Astrocyte of the spinal cord (primary cell): ENCODE measurements at regions not wholly inside any gene's neighbourhood (a gene's known extent, or its start where the extent isn't known, plus 50 kb on each side); places are given as distances from the start of the nearest gene placed in this dataset.
"Not testable (repeated sequence)": the region's sequence is repeated elsewhere in the genome, so short reads cannot be mapped to it uniquely, and the experiment has no call there.

Experiments
- DNase-seq: peaks from one replicate; pipeline ENCODE4 v3.0.0; 2011; ENCODE audit warnings: low read depth, low spot score
- H3K4me3 ChIP-seq: 2 replicates; pipeline ENCODE4 v1.5.1; 2011; ENCODE audit warnings: low read depth, mild to moderate bottlenecking, low read length, moderate library complexity
- in situ Hi-C: cut with HindIII; loops from 2 replicates; pipeline ENCODE4 v1.10.0; 2017; ENCODE audit warnings: low sequenced_read_pairs
- TF ChIP-seq, protein P1 (sequence below): IDR thresholded peaks from 2 replicates; pipeline ENCODE4 v1.5.1; 2012; ENCODE audit warnings: low read depth, mild to moderate bottlenecking, low read length, inconsistent platforms

DNA sequence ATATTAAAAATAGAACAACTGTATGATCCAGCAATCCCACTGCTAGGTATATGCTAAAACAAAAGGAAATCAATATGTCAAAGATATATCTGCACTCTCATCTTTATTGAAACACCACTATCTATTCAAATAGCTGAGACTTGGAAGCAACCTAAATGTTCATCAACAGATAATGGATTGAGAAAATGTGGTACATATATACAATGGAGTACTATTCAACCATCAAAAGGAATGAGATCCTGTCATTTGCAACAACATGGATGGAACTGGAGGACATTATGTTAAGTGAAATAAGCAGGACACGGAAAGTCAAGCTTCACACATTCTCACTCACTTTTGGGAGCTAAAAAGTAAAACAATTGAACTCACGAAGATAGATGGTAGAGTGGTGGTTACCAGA, 610.1 kb upstream of the SEMA3D start:
- no peak for DNase-seq
- no peak overlapping the region for H3K4me3 ChIP-seq
- TF ChIP-seq, protein P1, sequence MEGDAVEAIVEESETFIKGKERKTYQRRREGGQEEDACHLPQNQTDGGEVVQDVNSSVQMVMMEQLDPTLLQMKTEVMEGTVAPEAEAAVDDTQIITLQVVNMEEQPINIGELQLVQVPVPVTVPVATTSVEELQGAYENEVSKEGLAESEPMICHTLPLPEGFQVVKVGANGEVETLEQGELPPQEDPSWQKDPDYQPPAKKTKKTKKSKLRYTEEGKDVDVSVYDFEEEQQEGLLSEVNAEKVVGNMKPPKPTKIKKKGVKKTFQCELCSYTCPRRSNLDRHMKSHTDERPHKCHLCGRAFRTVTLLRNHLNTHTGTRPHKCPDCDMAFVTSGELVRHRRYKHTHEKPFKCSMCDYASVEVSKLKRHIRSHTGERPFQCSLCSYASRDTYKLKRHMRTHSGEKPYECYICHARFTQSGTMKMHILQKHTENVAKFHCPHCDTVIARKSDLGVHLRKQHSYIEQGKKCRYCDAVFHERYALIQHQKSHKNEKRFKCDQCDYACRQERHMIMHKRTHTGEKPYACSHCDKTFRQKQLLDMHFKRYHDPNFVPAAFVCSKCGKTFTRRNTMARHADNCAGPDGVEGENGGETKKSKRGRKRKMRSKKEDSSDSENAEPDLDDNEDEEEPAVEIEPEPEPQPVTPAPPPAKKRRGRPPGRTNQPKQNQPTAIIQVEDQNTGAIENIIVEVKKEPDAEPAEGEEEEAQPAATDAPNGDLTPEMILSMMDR, result no peak
- in situ Hi-C loops, result no loop called here

DNA sequence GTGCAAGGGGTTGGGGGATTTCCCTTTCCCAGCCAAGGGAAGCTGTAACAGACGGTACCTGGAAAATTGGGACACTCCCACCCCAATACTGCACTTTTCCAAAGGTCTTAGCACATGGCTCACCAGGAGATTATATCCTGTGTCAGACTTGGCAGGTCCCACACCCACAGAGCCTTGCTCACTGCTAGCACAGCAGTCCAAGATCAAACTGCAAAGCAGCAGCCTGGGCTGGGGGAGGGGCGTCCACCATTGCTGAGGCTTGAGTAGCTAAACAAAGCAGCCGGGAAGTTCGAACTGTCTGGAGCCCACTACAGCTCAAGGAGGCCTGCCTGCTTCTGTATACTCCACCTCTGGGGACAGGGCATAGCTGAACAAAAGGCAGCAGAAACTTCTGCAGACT, 604.2 kb upstream of the SEMA3D start:
- in situ Hi-C loops, H3K4me3 ChIP-seq, DNase-seq: not testable (repeated sequence)

DNA sequence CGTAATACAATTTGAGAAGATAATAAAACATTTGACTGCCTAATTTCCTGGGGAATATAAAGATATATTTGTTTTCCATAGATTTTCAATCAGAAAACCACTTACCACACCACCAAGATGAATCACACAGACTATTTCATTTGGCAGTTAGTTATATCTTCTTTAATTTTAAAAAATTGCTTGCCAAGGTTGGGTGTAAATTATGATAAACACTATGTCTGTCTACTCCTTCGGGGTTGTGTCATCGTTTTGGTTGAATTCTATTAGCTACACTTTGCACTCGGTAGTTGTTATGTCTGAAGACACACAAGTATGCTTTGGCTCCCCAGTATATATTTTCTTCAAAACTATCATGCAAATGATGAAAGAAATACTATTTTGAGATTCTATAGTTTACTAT, 594.8 kb upstream of the SEMA3D start:
- H3K4me3 ChIP-seq, result no peak overlapping the region
- no peak for DNase-seq
- TF ChIP-seq, protein P1, result no peak
- in situ Hi-C loops, result no loop called here

DNA sequence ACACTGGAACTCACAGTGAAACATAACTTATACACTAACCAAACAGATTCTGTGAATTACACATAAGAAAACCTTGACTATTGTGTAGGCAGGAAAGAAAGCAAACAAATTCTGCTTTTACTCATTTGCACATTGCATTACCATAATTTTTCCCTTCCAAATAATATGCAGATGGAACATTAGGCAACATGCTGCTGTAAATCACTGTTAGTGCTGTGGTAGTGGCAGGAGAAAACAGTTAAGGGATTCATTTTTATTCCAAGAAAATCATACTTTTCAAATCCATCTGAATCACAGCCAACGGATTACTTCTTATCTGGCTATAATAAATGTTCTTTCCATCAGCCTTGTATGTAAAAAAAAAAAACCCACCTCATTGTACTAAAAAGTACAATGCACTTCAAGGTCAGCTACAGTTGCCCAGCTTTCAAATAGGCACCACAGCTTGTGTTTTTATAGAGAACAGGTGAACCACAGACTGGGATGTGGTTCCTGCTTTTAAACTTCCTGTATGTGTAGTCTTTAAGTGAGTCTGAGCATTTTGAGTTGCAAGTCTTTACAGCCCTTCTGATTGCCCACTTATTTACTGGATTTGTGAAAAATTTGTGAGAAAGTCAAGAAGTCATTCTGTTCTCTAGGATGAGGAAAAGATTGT, 590.0 kb upstream of the SEMA3D start:
- TF ChIP-seq, protein P1, result no peak
- no peak for DNase-seq
- no peak overlapping the region for H3K4me3 ChIP-seq
- in situ Hi-C loops, result no loop called here

DNA sequence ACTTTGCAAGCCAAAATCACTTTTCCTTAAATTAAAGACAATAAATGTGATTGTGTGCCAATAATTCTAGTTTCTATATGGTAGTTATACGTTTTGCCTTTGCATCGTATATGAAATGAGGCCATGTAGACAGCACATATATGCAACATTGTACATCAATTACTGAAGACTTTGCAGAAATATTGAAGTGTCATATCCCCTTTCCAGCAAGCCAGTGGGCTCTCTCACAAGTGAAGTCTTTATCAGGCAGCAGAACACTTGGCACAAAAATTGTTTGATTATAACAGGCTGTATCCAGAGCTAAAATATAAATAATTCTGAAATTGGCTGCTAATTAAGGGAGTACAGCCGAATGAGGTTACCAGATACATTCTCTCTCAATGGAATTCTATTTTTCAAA, 588.6 kb upstream of the SEMA3D start:
- DNase-seq, result no peak
- no peak overlapping the region for H3K4me3 ChIP-seq
- TF ChIP-seq, protein P1, result no peak
- in situ Hi-C loops, result no loop called here

DNA sequence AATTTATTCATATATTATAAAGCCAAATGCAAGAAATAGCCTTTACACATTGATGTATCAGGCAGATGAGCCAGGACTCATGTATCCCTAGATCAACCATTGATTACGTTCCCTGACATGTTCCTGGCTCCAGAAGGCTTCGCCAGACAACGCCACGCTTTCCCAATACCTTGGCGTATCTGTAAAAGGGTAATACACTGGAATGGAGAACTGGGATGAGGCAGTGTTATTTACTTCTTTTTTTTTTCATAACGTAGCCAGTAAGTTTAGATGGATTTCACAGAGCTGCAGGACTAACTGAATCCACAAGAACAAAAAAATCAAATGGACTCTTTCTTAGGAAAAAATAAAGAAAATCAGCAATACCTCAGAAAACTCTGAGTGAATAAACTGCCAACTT, 588.1 kb upstream of the SEMA3D start:
- TF ChIP-seq, protein P1, result no peak

DNA sequence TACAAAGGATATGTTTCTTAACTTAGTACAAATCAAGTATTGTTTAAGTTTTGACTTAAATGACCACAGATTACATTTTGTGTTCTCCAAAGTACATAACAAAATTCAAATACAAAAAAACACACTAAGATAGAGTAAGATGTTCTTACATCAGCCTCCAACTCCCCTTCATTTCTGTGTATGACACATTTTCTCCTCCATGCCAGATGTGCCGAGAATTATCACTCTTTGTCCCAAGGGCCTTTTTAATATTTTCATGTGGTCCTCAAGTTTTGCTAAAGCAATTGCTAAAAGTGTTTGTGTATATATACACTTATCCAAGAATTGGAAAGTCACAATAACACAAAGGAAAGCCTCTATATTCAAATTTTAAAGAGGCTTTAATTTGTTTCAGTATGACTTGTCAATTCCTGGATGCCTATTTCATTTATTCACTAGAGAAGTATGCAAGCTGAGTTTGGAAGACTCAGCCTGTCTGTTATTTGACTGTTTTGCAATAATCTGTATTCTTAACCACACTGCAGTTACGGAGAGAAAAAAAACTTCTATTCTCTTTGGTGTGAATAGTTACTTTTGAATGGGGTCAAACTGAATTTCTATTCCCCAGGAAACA, 586.4 kb upstream of the SEMA3D start:
- TF ChIP-seq, protein P1, result no peak
- peak; percentile 71 for DNase-seq
- in situ Hi-C loops, result no loop called here
- no peak overlapping the region for H3K4me3 ChIP-seq

More for the DNA sequence above, 588.1 kb upstream of the SEMA3D start:
- DNase-seq, result no peak
- in situ Hi-C loops, result no loop called here
- no peak overlapping the region for H3K4me3 ChIP-seq
